GM12872 (cell line): ENCODE measurements at regions not wholly inside any gene's neighbourhood (a gene's known extent, or its start where the extent isn't known, plus 50 kb on each side); places are given as distances from the start of the nearest gene placed in this dataset.

ENCODE experiments used
- CTCF ChIP-seq: IDR thresholded peaks from 3 replicates; pipeline ENCODE4 v1.5.1; 2011; ENCODE audit warnings: low read depth, mild to moderate bottlenecking, low read length, moderate library complexity; ENCODE audit not compliant: insufficient read depth

- TF ChIP-seq CTCF = no peak
Measured at GRCh38 chr4:181661090-181661489, 582.1 kb upstream of the TENM3 start.

GRCh38 chr4:181661923-181662322 is 581.3 kb upstream of the TENM3 start:
- TF ChIP-seq CTCF = no peak

GRCh38 chr4:181662383-181662782 is 580.8 kb upstream of the TENM3 start:
- TF ChIP-seq CTCF = no peak

GRCh38 chr4:181670506-181670905 is 572.7 kb upstream of the TENM3 start:
- TF ChIP-seq CTCF = no peak

- TF ChIP-seq CTCF = no peak
Measured at GRCh38 chr4:181671672-181672071, 571.5 kb upstream of the TENM3 start.

GRCh38 chr4:181672751-181673150 is 570.5 kb upstream of the TENM3 start:
- TF ChIP-seq CTCF = no peak

GRCh38 chr4:181674315-181674875 is 568.8 kb upstream of the TENM3 start:
- TF ChIP-seq CTCF = no peak
